MM.1S (cell line): ENCODE measurements at regions not wholly inside any gene's neighbourhood (a gene's known extent, or its start where the extent isn't known, plus 50 kb on each side); places are given as distances from the start of the nearest gene placed in this dataset.

ENCODE experiments used
- CTCF ChIP-seq: fragments of 300-600 bp; sonication (generic); IDR thresholded peaks from 2 replicates; pipeline ENCODE4 v1.5.1; 2016; ENCODE audit warnings: antibody characterized with exemption, low read length, mixed read lengths
- EZH2 ChIP-seq: fragments of 300-600 bp; sonication (generic); optimal IDR thresholded peaks from 2 replicates; pipeline ENCODE3; 2017; ENCODE audit warnings: low read depth, mild to moderate bottlenecking, antibody characterized with exemption, low read length, mixed read lengths
- EZH2phosphoT487 ChIP-seq: fragments of 300-600 bp; sonication (generic); IDR thresholded peaks from 2 replicates; pipeline ENCODE4 v1.6.1; 2018; ENCODE audit warnings: antibody characterized with exemption, low read length

GRCh38 chr4:177080388-177080787 lies 229.3 kb upstream of the NEIL3 start:
- TF ChIP-seq CTCF: no peak
- no peak for TF ChIP-seq EZH2
- no peak for TF ChIP-seq EZH2phosphoT487
